ENCODE measurements at regions not wholly inside any gene's neighbourhood (a gene's known extent, or its start where the extent isn't known, plus 50 kb on each side); places are given as distances from the start of the nearest gene placed in this dataset.
"Not testable (repeated sequence)": the region's sequence is repeated elsewhere in the genome, so short reads cannot be mapped to it uniquely, and the experiment has no call there.

DNA sequence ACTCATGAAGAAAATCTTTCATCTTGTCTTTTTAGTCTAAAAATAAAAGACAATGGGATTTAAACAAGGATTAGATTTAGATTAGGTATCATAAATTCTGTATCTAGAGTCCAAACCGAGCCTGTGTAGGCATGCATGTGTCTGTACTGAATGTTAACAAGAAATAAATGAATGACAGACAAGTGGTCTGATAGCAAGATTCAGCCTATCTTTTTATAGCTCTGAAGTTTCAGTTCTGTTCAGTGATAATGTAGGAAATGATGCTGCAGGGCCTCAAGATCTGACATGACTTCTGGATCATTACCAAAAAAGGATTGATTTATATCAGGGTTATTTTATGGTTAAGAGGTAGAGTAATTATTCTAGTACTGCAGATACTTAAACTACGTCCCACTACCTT, 137.0 kb upstream of the ATP5MC3 start:
- no peak for DNase-seq

DNA sequence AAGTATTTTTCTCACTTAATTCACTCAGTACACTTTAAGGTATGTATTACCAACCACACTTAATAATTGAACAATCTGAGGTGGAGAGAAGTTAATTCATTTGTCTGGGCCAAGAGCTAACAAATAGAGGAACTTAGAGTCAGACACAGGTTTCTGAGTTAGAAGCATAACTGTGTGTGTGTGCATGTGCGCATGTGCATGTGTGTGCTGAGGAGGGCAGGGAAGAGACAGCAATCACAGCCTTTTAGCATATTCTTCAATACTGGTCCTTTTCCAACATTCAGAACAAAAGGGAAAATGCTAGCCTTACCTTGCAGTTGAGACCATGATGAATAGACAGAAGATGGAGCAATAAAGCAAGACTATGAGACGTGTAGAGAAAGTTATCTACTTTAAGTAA, 136.2 kb upstream of the ATP5MC3 start:
- DNase-seq: no peak

GRCh38 chr2:175312137-175312536, 130.6 kb upstream of the ATP5MC3 start:
- DNase-seq: no peak

DNA sequence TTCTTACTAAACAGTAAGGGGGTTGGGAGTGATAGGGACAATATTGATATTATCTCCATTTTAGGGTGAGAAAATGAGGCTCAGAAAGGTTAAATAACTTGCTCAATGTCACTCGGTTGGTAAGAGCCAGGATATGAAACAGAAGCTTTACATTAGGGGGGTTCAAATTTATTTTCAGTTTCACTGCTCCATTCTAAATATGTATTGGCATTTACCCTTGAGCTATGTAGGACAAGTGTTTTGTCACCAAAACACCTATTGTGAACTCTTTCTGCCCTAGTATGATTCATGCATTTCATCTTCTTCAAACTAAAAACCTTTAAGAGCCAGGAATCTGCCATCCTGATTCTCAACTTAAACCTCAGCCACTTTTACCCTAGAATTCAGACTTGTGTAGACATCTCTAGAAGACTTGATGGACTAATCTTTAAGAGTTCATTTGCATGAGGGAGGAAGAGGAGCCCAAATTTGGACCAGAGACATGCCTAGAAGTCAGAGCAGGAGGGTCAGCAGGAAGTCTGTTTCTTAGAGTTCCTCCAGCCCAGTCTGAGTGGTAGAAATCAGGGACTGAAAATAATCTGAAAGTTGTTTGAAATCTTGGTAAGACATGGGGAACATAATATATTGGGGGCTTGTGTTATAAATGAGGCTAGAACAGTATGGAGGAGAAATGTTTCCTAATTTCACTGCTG, 129.4 kb upstream of the ATP5MC3 start:
- DNase-seq: no peak

DNA sequence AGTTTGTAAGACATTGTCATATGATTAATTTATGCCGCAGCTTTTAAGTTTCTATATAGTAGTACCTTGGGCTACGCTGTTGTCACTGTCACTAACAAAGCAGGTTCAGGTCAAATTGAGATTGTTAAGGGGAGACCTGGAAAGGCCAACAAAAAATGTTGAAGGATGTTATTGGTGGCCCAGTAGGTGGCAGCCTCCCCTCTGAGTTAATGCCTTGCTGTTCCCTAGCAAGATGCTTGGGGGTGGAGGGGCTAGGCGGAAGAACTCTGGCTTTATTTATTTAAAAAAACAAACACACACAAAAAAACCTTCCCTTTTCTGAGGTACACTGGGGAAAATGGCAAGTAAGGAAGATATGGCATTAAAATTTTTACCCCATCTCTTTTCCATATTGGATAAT, 128.3 kb upstream of the ATP5MC3 start:
- no peak for DNase-seq

DNA sequence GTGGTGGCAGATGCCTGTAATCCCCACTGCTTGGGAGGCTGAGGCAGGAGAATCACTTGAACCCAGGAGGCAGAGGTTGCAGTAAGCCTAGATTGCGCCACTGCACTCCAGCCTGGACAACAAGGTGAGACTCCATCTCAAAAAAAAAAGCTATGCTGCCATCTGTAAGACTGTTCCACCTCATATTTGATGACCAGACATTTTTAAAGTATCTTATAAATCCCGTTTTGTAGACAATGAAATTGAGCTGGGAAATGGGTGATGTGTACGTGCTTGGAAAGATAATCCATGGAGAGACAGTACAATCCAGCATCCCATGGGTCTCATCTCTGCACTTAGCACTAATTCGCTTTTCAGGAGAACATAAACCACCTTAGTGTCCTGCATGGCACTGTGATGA, 126.5 kb upstream of the ATP5MC3 start:
- no peak for DNase-seq

DNA sequence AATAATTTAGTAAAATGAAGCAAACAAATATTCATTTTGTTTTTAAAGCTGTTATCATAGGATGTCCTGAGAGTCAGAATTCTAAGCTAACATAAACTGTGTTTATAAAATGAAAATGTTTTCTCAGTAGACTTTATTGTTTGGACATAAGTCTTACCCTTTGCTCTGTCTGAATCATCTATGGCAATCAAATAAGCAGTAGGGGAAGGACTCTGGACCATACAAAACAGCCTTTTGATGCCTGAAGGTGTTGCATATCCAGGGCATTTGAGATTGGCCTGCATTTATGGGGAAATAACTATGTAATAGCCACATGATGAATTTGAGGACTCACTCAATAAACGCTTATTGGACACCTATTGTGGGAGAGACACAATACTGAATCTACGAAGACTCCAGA, 123.0 kb upstream of the ATP5MC3 start:
- DNase-seq: no peak

DNA sequence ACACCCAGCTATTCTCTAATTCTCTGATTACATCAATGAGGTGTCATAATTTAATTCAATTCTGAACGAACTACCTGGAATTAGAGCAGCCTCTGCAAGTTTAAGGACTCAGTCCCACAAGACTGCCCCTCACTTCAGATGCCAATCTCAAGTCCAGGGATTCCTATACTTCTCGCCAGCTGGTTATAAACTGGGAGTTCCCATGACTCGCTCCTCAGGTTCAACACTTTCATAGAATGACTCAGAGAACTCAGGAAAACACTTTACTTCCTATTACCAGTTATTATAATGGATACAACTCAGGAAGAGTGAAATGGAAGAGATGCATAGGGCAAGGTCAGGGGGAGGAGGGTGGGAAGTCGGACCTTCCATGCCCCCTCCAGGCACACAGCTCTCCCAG, 112.3 kb upstream of the ATP5MC3 start:
- DNase-seq: no peak

GRCh38 chr2:175293195-175293594, 111.7 kb upstream of the ATP5MC3 start:
- no peak for DNase-seq

DNA sequence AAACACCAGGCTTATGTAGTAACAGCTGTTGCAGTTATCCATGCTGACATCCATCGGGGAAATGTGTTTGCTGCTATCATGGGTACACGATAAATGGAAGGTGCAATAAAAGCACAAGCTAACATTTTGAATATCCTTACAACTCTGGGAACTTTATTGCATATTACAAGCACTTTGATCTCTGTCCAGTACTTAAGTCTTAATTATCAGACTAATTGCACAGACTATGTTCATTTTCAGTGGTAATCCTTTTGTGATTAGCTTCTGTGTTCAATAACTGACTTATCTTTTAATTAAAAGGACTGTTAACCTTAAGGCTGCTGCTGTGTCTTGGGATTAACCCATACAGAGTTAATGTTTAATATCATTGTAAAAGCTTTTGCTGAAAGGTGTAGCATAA, 101.4 kb upstream of the ATP5MC3 start:
- DNase-seq: no peak

DNA sequence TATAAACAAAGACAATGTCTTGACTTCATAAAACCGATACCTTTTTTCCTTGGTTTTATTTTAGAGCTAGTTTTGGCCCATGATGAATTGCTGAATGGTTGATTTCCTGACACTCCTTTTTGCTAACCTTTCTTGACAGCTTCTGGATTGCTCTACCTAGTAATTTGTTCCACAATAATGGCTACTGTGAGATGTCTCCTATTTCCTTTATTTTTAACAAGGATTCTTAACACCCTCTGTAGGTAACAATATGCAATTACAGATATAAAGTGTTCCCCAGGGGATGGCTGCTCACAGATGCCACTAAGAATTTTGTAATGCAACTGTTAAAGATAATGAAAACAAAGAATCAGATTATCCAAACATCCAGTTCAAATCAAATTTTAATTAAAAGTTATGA, 100.8 kb upstream of the ATP5MC3 start:
- no peak for DNase-seq

- DNase-seq: no peak
Observed at GRCh38 chr2:175277772-175278171, 96.3 kb upstream of the ATP5MC3 start.

DNA sequence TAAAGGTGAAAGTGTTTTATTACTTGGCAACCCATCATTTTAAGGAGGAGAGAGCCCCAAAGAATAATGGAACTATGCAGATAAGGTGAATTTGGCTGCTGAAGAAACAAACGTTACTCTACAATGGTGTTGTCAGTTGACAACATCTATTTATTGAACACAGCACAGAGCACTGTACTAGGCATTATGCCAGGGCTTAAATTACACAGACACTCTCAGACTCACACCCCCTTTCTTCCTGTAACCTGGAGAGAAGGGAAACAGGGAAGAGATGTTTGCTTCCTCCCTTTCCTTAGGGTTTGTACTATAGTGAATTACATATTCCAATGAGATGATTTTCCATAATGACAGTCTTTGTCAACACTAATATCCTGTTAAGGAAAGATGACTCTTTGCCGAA, 94.0 kb upstream of the ATP5MC3 start:
- no peak for DNase-seq

- no peak for DNase-seq
Observed at GRCh38 chr2:175259164-175259563, 77.7 kb upstream of the ATP5MC3 start.

DNA sequence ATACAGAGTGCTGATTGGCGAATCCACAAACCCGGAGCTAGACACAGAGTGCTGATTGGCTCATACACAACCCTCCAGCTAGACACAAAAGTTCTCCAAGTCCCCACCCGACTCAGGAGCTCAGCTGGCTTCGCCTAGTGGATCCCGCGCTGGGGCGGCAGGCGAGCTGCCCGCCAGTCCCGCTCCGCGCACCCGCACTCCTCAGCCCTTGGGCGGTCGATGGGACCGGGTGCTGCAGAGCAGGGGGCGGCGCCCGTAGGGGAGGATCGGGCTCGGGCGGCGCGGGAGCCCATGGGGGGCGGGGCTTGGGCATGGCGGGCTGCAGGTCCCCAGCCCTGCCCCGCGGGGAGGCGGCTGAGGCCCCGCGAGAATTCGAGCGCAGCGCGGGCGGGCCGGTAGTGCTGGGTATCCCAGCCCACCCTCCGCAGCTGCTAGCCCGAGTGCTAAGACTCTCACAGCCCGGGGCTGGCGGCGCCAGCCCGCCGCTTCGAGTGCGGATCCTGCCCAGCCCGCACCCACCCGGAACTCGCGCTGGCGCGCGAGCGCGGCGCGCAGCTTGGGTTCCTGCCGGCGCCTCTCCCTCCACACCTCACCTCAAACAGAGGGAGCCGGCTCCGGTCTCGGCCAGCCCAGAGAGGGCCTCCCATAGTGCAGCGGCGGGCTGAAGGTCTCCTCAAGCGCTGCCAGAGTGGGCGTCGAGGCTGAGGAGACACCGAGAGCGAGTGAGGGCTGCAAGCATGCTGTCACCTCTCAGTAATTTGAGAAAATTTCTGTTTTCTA, 75.5 kb upstream of the ATP5MC3 start:
- no peak for DNase-seq

DNA sequence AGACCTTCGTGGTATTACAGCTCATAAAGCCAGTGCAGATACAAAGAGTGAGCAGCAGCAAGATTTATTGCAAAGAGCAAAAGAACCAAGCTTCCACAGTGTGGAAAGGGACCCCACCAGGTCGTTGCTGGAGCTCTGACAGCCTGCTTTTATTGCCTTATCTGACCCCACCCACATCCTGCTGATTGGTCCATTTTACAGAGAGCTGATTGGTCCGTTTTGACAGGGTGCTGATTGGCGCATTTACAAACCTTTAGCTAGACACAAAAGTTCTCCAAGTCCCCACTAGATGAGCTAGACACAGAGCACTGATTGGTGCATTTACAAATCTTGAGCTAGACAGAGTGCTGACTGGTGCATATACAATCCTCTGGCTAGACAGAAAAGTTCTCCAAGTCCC, 74.9 kb upstream of the ATP5MC3 start:
- DNase-seq: not testable (repeated sequence)

GRCh38 chr2:175253871-175254270, 72.4 kb upstream of the ATP5MC3 start:
- no peak for DNase-seq

GRCh38 chr2:175251425-175252041, 70.0 kb upstream of the ATP5MC3 start:
- DNase-seq: no peak

DNA sequence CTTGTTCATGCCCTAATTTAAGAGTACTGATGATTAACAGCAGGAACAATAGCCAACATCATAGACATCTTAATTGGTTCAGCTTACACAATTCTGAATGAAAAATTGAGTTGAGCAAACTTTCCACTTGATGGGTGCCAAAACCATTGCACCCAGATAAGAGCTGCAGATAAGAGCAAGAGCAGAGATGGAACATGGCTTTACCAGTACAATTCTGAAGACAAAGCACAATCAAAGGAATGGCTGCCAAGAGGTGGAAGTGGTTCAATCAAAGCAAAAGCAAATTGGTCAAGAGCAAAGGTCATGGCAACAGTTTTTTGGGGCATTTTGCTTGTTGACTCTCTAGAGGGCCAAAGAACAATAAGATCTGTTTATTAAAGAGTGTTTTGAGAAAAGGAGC, 65.6 kb upstream of the ATP5MC3 start:
- no peak for DNase-seq

GRCh38 chr2:175244697-175245096, 63.2 kb upstream of the ATP5MC3 start:
- DNase-seq: no peak

GRCh38 chr2:175241691-175242090, 60.2 kb upstream of the ATP5MC3 start:
- no peak for DNase-seq

GRCh38 chr2:175240033-175240432, 58.5 kb upstream of the ATP5MC3 start:
- not testable (repeated sequence) for DNase-seq

- DNase-seq: no peak
Observed at GRCh38 chr2:175236930-175237329, 55.4 kb upstream of the ATP5MC3 start.

- no peak for DNase-seq
Observed at GRCh38 chr2:175234650-175235049, 53.1 kb upstream of the ATP5MC3 start.

Data from activated naive CD4-positive, alpha-beta T cell treated with Interleukin-2 at 50 U/mL for 16 hours (primary cell).